ENCODE measurements at regions not wholly inside any gene's neighbourhood (a gene's known extent, or its start where the extent isn't known, plus 50 kb on each side); places are given as distances from the start of the nearest gene placed in this dataset.

DNA sequence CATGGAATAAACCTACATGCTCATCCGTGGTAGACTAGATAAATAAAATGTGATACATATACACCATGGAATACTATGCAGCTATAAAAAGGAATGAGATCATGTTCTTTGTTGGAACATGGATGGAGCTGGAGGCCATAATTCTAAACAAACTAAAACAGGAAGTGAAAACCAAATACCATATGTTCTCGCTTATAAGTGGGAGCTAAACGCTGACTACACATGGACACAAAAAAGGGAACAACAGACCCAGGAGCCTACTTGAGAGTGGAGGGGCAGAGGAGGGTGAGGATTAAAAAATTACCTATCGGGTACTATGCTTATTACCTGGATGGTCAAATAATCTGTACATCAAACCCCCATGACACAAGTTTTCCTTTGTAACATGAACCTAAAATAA, 68.7 kb upstream of the SEC61G start:
- TF ChIP-seq TCF7L2 (IDR thresholded peaks at IDR 0.05; ENCODE audit: low read depth, low read length) (no peak), SIN3A (IDR thresholded peaks at IDR 0.05; ENCODE audit: borderline replicate concordance, insufficient read depth, low read depth, low read length) (no peak), POLR2AphosphoS5 (IDR thresholded peaks at IDR 0.05; ENCODE audit: low read depth, low read length) (no peak)
- TF ChIP-seq, protein P1, sequence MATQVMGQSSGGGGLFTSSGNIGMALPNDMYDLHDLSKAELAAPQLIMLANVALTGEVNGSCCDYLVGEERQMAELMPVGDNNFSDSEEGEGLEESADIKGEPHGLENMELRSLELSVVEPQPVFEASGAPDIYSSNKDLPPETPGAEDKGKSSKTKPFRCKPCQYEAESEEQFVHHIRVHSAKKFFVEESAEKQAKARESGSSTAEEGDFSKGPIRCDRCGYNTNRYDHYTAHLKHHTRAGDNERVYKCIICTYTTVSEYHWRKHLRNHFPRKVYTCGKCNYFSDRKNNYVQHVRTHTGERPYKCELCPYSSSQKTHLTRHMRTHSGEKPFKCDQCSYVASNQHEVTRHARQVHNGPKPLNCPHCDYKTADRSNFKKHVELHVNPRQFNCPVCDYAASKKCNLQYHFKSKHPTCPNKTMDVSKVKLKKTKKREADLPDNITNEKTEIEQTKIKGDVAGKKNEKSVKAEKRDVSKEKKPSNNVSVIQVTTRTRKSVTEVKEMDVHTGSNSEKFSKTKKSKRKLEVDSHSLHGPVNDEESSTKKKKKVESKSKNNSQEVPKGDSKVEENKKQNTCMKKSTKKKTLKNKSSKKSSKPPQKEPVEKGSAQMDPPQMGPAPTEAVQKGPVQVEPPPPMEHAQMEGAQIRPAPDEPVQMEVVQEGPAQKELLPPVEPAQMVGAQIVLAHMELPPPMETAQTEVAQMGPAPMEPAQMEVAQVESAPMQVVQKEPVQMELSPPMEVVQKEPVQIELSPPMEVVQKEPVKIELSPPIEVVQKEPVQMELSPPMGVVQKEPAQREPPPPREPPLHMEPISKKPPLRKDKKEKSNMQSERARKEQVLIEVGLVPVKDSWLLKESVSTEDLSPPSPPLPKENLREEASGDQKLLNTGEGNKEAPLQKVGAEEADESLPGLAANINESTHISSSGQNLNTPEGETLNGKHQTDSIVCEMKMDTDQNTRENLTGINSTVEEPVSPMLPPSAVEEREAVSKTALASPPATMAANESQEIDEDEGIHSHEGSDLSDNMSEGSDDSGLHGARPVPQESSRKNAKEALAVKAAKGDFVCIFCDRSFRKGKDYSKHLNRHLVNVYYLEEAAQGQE (IDR thresholded peaks at IDR 0.05; ENCODE audit: insufficient read depth in 1 of 2, low read depth in 2 of 2, low read length in 1 of 2), result no peak
- TF ChIP-seq, protein P2, sequence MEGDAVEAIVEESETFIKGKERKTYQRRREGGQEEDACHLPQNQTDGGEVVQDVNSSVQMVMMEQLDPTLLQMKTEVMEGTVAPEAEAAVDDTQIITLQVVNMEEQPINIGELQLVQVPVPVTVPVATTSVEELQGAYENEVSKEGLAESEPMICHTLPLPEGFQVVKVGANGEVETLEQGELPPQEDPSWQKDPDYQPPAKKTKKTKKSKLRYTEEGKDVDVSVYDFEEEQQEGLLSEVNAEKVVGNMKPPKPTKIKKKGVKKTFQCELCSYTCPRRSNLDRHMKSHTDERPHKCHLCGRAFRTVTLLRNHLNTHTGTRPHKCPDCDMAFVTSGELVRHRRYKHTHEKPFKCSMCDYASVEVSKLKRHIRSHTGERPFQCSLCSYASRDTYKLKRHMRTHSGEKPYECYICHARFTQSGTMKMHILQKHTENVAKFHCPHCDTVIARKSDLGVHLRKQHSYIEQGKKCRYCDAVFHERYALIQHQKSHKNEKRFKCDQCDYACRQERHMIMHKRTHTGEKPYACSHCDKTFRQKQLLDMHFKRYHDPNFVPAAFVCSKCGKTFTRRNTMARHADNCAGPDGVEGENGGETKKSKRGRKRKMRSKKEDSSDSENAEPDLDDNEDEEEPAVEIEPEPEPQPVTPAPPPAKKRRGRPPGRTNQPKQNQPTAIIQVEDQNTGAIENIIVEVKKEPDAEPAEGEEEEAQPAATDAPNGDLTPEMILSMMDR (IDR thresholded peaks at IDR 0.05), result no peak
- POLR2A ChIA-PET, result no interaction called here
- no TSS peak for BruUV-seq (replicated peaks)
- no peaks in the 10 kb centered on the region for H3K36me3 ChIP-seq (ENCODE audit: control insufficient read depth, insufficient read depth, low read length)
- no peaks in the 10 kb centered on the region for H3K9me3 ChIP-seq (ENCODE audit: control insufficient read depth, insufficient read depth, low read depth, low read length)
- H3K27me3 ChIP-seq (ENCODE audit: control insufficient read depth, insufficient read depth, low read length), result no peaks in the 10 kb centered on the region
- intact Hi-C loops (cut with micrococcal nuclease; ENCODE audit: unreplicated experiment) (no loop called here), in situ Hi-C loops (cut with HindIII; ENCODE audit: low pct_unique_long_range_greater_than_20kb, low sequenced_read_pairs) (no loop called here)
- DNase-seq (ENCODE audit: low read depth, low spot score), result no peak
- H3K27ac ChIP-seq (ENCODE audit: low read length), result no peak overlapping the region
- CTCF ChIA-PET, result no interaction called here
- 0 out of 2 replicates have a peak, but pooled peaks cover 3% of the 10 kb centered on the region for H3K4me1 ChIP-seq (ENCODE audit: control insufficient read depth, insufficient read depth, low read length)
- no peak overlapping the region for H3K4me3 ChIP-seq (ENCODE audit: low read depth in 2 of 2, low read length in 2 of 2)
- ATAC-seq, result no peak

DNA sequence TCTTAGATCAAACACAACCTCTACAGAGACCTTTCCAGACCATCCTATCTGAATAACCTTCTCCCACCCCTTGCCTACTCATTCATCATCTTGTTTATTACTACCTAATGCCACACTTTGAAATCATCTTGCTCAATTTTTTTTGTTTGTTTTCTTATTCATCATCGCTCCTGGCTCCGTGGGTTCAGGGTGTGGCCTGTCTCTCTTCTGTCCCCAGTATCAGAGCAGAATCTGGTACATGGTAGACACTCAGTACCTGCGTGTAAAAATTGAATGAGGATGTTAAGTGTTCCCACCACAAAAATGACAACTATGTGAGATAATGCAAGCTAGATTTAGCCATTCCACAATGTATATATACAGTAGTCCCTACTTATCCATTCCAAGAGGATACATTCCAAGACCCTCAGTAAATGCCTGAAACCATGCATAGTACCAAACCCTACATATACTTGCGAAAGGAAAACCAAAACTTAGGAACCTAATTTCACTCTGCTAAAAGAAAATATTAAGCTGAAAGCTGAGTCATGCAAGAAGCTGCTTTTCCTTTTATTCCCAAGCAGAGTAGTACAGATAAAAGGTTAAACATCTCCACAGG, 72.1 kb upstream of the SEC61G start:
- POLR2A ChIA-PET, result no interaction called here
- peak; percentile 60; the same call in 1 of the 2 replicates for ATAC-seq
- Histone ChIP-seq H3K4me1 (ENCODE audit: control insufficient read depth, insufficient read depth, low read length) (0 out of 2 replicates have a peak, but pooled peaks cover 3% of the 10 kb centered on the region), H3K27ac (ENCODE audit: low read length) (no peak overlapping the region), H3K36me3 (ENCODE audit: control insufficient read depth, insufficient read depth, low read length) (no peaks in the 10 kb centered on the region), H3K4me3 (ENCODE audit: low read depth in 2 of 2, low read length in 2 of 2) (no peak overlapping the region), H3K27me3 (ENCODE audit: control insufficient read depth, insufficient read depth, low read length) (no peaks in the 10 kb centered on the region), H3K9me3 (ENCODE audit: control insufficient read depth, insufficient read depth, low read depth, low read length) (no peaks in the 10 kb centered on the region)
- BruUV-seq (replicated peaks), result no TSS peak
- no peak for DNase-seq (ENCODE audit: low read depth, low spot score)
- intact Hi-C loops (cut with micrococcal nuclease; ENCODE audit: unreplicated experiment), result no loop called here
- in situ Hi-C loops (cut with HindIII; ENCODE audit: low pct_unique_long_range_greater_than_20kb, low sequenced_read_pairs), result no loop called here
- TF ChIP-seq, protein P1 (IDR thresholded peaks at IDR 0.05; ENCODE audit: insufficient read depth in 1 of 2, low read depth in 2 of 2, low read length in 1 of 2), result no peak
- no peak for TF ChIP-seq TCF7L2 (IDR thresholded peaks at IDR 0.05; ENCODE audit: low read depth, low read length)
- TF ChIP-seq, protein P2 (IDR thresholded peaks at IDR 0.05), result no peak
- no peak for TF ChIP-seq POLR2AphosphoS5 (IDR thresholded peaks at IDR 0.05; ENCODE audit: low read depth, low read length)
- TF ChIP-seq SIN3A (IDR thresholded peaks at IDR 0.05; ENCODE audit: borderline replicate concordance, insufficient read depth, low read depth, low read length), result no peak
- CTCF ChIA-PET, result no interaction called here

Measured in Panc1 (cell line).